ENCODE measurements at regions not wholly inside any gene's neighbourhood (a gene's known extent, or its start where the extent isn't known, plus 50 kb on each side); places are given as distances from the start of the nearest gene placed in this dataset.

DNA sequence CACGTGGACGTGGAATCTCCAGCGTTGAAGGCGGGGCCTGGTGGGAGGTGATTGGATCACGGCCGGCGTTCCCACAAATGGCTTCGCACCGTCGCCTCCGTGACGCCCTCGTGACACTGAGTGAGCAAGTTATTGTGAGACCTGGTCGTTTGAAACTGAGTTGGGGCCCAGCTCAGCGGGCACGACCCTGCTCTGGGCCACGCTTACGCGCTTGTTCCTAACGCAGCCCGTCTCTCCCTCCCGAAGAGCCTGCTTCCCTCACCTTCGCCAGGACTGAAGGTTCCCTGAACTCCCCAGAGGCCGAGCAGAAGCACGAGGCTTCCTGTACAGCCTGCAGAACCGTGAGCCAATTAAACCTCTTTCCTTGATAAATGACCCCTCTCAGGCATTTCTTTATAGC is 121.8 kb downstream of the RTP5 start:
- H3K27ac ChIP-seq: no peak overlapping the region
- H3K4me3 ChIP-seq: no peak overlapping the region
- H3K4me1 ChIP-seq: no peaks in the 10 kb centered on the region
- whole genome bisulfite sequencing, 2 donors (ENCODE audit: low coverage in 1 of 2): 80 to 98% methylated on average over 6 to 22 of the region's 26 CpGs
- TF ChIP-seq EP300 (IDR thresholded peaks at IDR 0.05): no peak
- TF ChIP-seq POLR2AphosphoS5 (IDR thresholded peaks at IDR 0.05): no peak
- TF ChIP-seq, protein P1, sequence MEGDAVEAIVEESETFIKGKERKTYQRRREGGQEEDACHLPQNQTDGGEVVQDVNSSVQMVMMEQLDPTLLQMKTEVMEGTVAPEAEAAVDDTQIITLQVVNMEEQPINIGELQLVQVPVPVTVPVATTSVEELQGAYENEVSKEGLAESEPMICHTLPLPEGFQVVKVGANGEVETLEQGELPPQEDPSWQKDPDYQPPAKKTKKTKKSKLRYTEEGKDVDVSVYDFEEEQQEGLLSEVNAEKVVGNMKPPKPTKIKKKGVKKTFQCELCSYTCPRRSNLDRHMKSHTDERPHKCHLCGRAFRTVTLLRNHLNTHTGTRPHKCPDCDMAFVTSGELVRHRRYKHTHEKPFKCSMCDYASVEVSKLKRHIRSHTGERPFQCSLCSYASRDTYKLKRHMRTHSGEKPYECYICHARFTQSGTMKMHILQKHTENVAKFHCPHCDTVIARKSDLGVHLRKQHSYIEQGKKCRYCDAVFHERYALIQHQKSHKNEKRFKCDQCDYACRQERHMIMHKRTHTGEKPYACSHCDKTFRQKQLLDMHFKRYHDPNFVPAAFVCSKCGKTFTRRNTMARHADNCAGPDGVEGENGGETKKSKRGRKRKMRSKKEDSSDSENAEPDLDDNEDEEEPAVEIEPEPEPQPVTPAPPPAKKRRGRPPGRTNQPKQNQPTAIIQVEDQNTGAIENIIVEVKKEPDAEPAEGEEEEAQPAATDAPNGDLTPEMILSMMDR (IDR thresholded peaks at IDR 0.05): no peak
- no peak for TF ChIP-seq POLR2A (IDR thresholded peaks at IDR 0.05)
- ATAC-seq: no peak
- H3K9me3 ChIP-seq: no peaks in the 10 kb centered on the region
- H3K36me3 ChIP-seq: no peaks in the 10 kb centered on the region
- peaks cover 23% of the 10 kb centered on the region for H3K27me3 ChIP-seq

DNA sequence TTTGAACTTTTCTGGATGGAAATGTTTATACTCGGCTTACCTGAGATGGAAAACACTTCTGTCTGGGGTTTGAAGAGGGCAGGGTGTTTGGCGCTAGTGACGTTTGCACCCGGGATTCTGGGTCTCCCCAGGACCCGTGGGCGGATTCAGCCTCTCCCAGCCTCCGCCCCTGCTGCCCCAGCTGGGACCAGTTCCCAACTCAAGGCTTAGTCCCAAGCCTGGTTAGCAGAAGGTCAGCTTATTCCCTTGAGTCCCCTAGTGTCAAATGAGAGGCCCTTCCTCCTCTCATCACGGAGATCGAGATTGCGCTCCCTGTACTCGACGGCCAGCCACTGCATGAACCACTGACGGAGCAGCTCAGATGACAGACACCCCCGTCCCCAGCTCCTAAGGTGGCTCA is 123.2 kb downstream of the RTP5 start:
- no peak overlapping the region for H3K27ac ChIP-seq
- WGBS, 2 donors (ENCODE audit: low coverage in 1 of 2): 82 to 85% methylated on average over 7 of the region's 14 CpGs
- TF ChIP-seq EP300 (IDR thresholded peaks at IDR 0.05): no peak

DNA sequence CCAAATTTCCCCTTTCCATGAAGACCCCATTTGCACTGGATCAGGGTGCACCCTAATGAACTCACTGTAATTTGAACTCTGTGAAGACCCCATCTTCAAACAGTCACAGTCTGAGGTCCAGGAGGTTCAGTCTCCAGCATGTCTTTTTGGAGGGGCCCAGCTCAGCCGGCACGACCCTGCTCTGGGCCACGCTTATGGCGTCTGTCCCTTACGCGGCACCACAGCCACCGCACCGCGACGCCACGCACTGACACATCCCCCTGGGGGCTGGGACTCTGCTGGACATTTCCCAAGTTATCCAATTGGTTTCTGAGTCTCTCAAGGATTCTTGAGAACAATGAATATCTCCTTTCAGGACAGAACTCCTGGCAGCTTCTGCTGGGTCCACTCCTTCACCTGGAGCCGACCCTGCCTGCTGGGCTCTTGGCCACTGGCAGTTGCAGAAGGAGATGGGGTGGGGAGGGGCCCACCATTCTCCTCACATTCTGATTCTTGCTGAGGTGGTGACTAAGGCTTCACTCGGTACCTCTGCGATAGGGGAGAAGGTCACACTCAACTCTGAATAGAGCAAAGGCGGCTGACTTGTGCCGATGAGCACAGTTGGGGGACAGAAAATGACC is 124.0 kb downstream of the RTP5 start:
- TF ChIP-seq, protein P1 (IDR thresholded peaks at IDR 0.05): no peak
- no peak for TF ChIP-seq EP300 (IDR thresholded peaks at IDR 0.05)
- no peak for TF ChIP-seq POLR2AphosphoS5 (IDR thresholded peaks at IDR 0.05)
- no peak for TF ChIP-seq POLR2A (IDR thresholded peaks at IDR 0.05)

More for the DNA sequence above, 123.2 kb downstream of the RTP5 start:
- no peak for ATAC-seq
- H3K27me3 ChIP-seq: peaks cover 22% of the 10 kb centered on the region
- no peak overlapping the region for H3K4me3 ChIP-seq
- no peaks in the 10 kb centered on the region for H3K4me1 ChIP-seq
- H3K9me3 ChIP-seq: no peaks in the 10 kb centered on the region
- H3K36me3 ChIP-seq: no peaks in the 10 kb centered on the region

DNA sequence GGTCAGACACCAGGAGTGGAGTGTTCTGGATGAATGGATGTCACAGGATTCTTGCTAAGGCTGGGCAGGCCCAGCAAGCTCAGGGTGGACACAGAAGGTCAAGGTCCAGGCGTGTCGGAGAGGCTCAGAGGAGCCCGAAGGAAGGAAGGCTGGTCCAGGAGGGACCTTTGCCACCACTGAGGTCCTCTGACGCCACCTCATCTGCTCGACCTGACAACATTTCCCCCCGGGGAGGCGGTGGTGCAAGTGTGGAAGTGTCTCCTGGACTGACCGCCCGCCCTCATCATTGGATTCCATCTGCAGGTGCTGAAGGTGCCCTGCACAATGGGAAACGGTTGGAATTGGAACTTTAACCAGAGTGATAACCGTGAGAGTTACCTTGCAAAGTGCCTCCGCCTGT is 124.6 kb downstream of the RTP5 start:
- ATAC-seq: no peak
- no peaks in the 10 kb centered on the region for H3K4me1 ChIP-seq
- WGBS, 2 donors (ENCODE audit: low coverage in 1 of 2): 93 to 97% methylated on average over 5 to 6 of the region's 12 CpGs
- no peak for TF ChIP-seq EP300 (IDR thresholded peaks at IDR 0.05)
- TF ChIP-seq POLR2AphosphoS5 (IDR thresholded peaks at IDR 0.05): no peak
- TF ChIP-seq, protein P1 (IDR thresholded peaks at IDR 0.05): no peak
- no peak for TF ChIP-seq POLR2A (IDR thresholded peaks at IDR 0.05)
- no peak overlapping the region for H3K4me3 ChIP-seq
- H3K9me3 ChIP-seq: no peaks in the 10 kb centered on the region
- H3K36me3 ChIP-seq: no peaks in the 10 kb centered on the region
- peaks cover 27% of the 10 kb centered on the region for H3K27me3 ChIP-seq
- H3K27ac ChIP-seq: no peak overlapping the region

More for the DNA sequence above, 124.0 kb downstream of the RTP5 start:
- H3K27me3 ChIP-seq: peaks cover 23% of the 10 kb centered on the region
- WGBS, 2 donors (ENCODE audit: low coverage in 1 of 2): 97% methylated on average over 10 of the region's 16 CpGs; no CpG with 5 or more reads in 1 of the 2 donors
- H3K9me3 ChIP-seq: no peaks in the 10 kb centered on the region
- no peak for ATAC-seq
- H3K36me3 ChIP-seq: no peaks in the 10 kb centered on the region
- no peaks in the 10 kb centered on the region for H3K4me1 ChIP-seq
- H3K27ac ChIP-seq: no peak overlapping the region
- no peak overlapping the region for H3K4me3 ChIP-seq

DNA sequence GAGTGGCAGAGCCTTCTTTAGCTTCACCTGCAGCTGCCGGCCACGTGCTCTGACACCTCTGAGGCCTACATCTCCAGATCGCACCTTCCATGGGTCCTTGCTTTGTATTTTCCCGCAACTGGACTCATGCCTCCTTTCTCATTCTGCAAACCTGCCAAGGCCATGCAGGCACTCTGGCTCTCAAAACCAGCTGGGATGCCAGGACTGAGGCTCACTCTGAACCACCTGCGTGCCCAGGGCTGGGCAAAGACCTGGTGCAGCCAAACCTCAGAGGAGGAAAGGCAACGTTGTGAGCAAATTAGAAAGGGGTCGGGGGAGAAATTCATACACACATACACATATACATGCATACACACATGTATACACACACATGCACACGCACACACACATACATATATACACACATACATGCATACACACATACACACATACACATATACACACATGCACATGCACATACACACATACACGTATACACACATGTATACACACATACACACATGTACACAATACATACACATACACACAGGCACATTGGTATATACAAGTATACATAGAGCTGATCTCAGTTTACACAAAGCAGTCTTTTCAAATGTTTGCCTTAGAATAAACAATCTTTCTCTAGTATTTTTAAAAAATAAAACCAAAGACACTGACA is 125.2 kb downstream of the RTP5 start:
- no peak for ATAC-seq
- 86 to 87% methylated on average over 3 to 9 of the region's 9 CpGs for WGBS, 2 donors (ENCODE audit: low coverage in 1 of 2)
- Histone ChIP-seq H3K9me3 (no peaks in the 10 kb centered on the region), H3K27me3 (peaks cover 33% of the 10 kb centered on the region), H3K4me1 (no peaks in the 10 kb centered on the region), H3K27ac (no peak overlapping the region), H3K4me3 (no peak overlapping the region), H3K36me3 (no peaks in the 10 kb centered on the region)
- TF ChIP-seq POLR2A (IDR thresholded peaks at IDR 0.05) (no peak), EP300 (IDR thresholded peaks at IDR 0.05) (no peak), POLR2AphosphoS5 (IDR thresholded peaks at IDR 0.05) (no peak)
- TF ChIP-seq, protein P1 (IDR thresholded peaks at IDR 0.05): no peak

Data from gastroesophageal sphincter (tissue), 4 donors.